ENCODE measurements at regions not wholly inside any gene's neighbourhood (a gene's known extent, or its start where the extent isn't known, plus 50 kb on each side); places are given as distances from the start of the nearest gene placed in this dataset.
"Not testable (repeated sequence)": the region's sequence is repeated elsewhere in the genome, so short reads cannot be mapped to it uniquely, and the experiment has no call there.

- DNase-seq (ENCODE audit: low read depth in 2 of 2): no peak
Observed at GRCh38 chr7:19623676-19624075, 85.2 kb downstream of the POLR1F start.

DNA sequence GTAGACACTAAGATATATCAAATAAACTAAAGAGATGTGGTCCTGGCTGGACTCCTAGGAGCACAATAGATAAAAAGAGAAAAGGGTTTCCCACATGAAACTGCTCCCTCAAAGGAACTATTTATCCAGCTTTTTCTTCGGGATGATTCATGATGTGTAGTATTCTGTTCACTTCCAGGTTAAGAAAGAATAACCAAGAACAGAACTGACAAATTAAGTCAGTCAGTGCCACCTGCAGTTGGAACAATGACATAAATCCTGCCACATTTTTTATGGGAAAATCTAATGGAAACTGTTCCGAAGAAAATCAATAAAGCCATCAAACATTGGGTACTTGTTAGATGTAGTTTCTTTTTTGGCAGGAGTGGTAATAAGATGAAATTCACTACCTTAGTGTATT lies 87.1 kb downstream of the POLR1F start:
- DNase-seq (ENCODE audit: low read depth in 2 of 2): no peak

- no peak for DNase-seq (ENCODE audit: low read depth in 2 of 2)
Observed at GRCh38 chr7:19620470-19620869, 88.4 kb downstream of the POLR1F start.

GRCh38 chr7:19619122-19619521 lies 89.7 kb downstream of the POLR1F start:
- DNase-seq (ENCODE audit: low read depth in 2 of 2): no peak

DNA sequence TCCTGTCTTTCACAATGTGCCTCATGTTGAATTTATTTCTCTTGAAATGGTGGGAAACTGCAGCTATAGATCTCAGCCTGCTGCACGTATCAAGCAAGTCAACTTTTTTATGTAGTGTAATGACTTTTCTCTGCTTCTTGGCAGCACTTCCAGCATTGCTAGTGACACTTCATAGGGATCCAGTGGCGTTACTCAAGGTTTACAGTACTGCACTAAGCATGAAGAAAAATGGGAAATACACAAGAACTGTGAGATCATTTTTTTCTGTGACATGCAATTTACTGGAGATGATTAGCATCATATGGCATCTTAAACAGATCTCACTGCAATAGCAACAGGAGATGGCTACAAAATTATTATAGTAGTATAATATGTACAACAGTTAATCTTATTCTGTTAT lies 90.9 kb downstream of the POLR1F start:
- no peak for DNase-seq (ENCODE audit: low read depth in 2 of 2)

GRCh38 chr7:19610194-19610943 lies 98.5 kb downstream of the POLR1F start:
- DNase-seq (ENCODE audit: low read depth in 2 of 2): no peak

DNA sequence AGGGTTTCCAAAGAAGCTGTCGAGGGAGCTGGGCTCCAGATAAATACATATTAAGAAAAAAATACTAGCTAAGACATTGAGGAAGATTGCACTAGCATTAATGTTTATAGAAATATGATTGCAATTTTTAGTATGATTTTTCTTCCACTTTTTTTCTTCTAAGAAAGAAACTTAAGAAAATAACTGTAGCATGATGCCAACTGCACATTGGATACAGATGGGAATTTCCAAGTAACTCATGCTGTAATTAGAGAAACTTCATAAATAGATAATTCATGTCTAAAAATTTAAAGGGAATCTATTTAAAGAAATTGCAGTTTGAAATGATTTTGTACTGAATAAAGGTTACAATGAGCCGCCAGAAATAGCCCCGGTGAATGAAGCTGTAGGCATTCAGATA lies 119.4 kb downstream of the POLR1F start:
- DNase-seq (ENCODE audit: low read depth in 2 of 2): no peak

DNA sequence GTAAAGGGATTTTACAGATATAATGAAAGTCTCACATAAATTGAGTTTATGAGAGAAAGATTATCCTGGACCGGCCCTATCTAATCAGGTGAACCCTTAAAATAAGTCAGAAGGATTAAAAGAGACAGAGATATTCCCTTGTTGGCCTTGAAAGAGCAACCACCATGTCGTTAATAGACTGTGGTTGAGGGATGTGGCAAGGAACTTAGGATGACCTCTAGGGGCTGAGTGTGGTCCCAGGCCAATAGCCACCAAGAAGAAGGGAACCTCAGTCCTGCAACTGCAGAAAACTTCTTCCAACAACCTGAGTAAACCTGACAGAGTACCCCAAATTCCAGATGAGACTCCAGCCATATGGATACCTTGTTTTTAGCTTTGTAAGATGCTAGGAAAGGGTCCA lies 121.5 kb downstream of the POLR1F start:
- DNase-seq (ENCODE audit: low read depth in 2 of 2): no peak

- no peak for DNase-seq (ENCODE audit: low read depth in 2 of 2)
Observed at GRCh38 chr7:19585761-19586160, 123.1 kb downstream of the POLR1F start.

- no peak for DNase-seq (ENCODE audit: low read depth in 2 of 2)
Observed at GRCh38 chr7:19575909-19576557, 132.8 kb downstream of the POLR1F start.

- no peak for DNase-seq (ENCODE audit: low read depth in 2 of 2)
Observed at GRCh38 chr7:19574131-19574530, 134.7 kb downstream of the POLR1F start.

DNA sequence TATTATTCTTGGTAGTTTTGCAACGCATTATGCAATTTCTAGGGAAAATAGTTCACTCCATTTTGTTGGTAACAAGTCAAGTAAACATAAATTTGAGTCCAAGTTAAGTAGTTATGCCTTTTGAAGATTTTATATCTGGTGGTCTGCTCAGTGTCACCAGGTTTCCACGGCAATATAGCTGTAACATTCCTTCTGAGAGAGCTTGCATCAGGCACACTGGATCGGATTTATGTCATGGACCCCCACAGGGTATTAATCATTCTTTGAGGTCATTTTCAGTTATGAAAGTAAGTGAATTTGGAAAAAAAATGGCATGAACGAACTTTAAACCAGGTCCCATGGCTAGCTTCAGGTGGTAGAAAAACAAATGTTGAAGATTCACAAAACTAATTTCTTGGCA lies 136.3 kb downstream of the POLR1F start:
- DNase-seq (ENCODE audit: low read depth in 2 of 2): no peak

- no peak for DNase-seq (ENCODE audit: low read depth in 2 of 2)
Observed at GRCh38 chr7:19567011-19567410, 141.8 kb downstream of the POLR1F start.

- no peak for DNase-seq (ENCODE audit: low read depth in 2 of 2)
Observed at GRCh38 chr7:19565602-19566001, 143.2 kb downstream of the POLR1F start.

DNA sequence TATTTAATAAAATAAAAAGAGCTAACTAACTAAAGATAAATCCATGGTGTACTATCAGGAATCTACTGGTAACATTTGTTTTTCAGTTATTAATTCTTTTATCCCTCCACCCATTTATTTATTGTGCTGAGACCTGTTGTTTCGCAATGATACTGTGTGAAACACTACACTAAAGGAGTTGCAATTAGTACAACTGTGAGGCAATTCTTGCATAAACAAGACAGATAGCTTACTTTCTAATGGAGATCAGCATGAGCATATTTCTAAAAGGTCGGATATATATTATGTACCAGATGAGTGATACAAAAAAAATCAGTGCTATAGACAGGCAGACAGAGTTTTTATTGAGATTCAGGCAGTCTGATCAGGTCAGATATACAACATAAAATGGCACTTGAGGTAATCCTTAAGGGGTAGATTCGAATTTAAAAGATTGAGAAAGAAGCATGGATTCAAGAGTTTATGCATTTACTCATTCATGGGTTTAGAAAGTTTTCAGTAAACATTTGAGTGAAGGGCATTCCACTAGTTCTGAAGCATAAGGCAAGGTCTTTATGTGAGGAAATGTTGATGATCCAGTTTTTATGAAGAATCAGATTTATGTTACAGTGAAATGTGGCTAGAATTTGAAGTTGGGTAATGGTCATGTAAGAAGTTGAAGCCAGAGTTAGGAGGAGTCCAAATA lies 147.6 kb downstream of the POLR1F start:
- no peak for DNase-seq (ENCODE audit: low read depth in 2 of 2)

GRCh38 chr7:19560111-19560883 lies 148.5 kb downstream of the POLR1F start:
- DNase-seq (ENCODE audit: low read depth in 2 of 2): no peak

GRCh38 chr7:19558527-19558926 lies 150.3 kb downstream of the POLR1F start:
- no peak for DNase-seq (ENCODE audit: low read depth in 2 of 2)

DNA sequence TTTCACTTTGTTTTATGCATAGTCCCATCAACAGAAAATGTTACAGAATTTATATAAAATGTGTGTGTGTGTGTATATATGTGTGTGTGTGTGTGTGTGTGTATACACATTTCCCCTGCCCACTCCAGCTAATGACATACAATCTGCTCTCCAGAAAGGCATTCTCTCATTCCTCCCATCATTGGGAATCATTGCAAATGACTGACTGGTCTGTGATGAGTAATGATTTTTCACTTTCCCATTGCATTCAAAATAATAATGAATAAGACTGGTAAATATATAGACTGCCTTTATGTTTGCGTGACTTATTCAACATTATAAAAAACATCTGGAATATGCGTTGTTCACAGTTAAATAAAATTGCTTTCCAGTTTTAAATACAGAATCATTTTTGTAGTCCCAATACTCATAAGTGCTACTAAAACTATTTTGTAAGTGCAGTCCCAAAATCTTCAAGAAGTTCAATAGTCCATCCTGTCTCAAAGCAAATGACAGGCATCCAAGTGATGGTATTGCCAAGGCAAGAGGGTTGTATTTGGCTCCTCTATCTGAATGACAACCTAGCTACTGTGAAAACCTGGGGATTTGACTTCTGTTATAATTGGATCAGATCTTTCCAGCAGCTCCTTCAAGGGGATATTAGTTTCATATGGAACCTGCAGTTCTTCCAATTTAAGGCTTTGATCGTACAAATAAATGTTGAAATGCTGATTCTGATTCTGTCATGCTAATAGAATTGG lies 150.9 kb downstream of the POLR1F start:
- no peak for DNase-seq (ENCODE audit: low read depth in 2 of 2)

- DNase-seq (ENCODE audit: low read depth in 2 of 2): no peak
Observed at GRCh38 chr7:19554581-19554980, 154.3 kb downstream of the POLR1F start.

GRCh38 chr7:19552576-19552975 lies 156.3 kb downstream of the POLR1F start:
- DNase-seq (ENCODE audit: low read depth in 2 of 2): no peak

- not testable (repeated sequence) for DNase-seq (ENCODE audit: low read depth in 2 of 2)
Observed at GRCh38 chr7:19549246-19549645, 159.6 kb downstream of the POLR1F start.
